Endothelial cell (in vitro differentiated cells): ENCODE measurements at regions not wholly inside any gene's neighbourhood (a gene's known extent, or its start where the extent isn't known, plus 50 kb on each side); places are given as distances from the start of the nearest gene placed in this dataset.

Source experiments
- DNase-seq: peaks from one replicate; pipeline ENCODE4 v3.0.0; 2021; ENCODE audit warnings: low spot score
- H3K27ac Mint-ChIP-seq: one replicate; pipeline ENCODE4 v1.8.0; 2021; ENCODE audit warnings: mixed read lengths, inconsistent platforms; ENCODE audit not compliant: unreplicated experiment
- H3K27me3 Mint-ChIP-seq: one replicate; pipeline ENCODE4 v1.8.0; 2021; ENCODE audit warnings: mild to moderate bottlenecking, moderate library complexity, mixed read lengths, inconsistent platforms; ENCODE audit not compliant: unreplicated experiment
- H3K36me3 Mint-ChIP-seq: one replicate; pipeline ENCODE4 v1.8.0; 2021; ENCODE audit warnings: mild to moderate bottlenecking, low read depth, mixed read lengths, inconsistent platforms; ENCODE audit not compliant: unreplicated experiment
- H3K4me1 Mint-ChIP-seq: one replicate; pipeline ENCODE4 v1.8.0; 2021; ENCODE audit warnings: mild to moderate bottlenecking, mixed read lengths, inconsistent platforms; ENCODE audit not compliant: unreplicated experiment
- H3K4me3 Mint-ChIP-seq: one replicate; pipeline ENCODE4 v1.8.0; 2021; ENCODE audit warnings: mild to moderate bottlenecking, mixed read lengths, inconsistent platforms; ENCODE audit not compliant: unreplicated experiment
- H3K9me3 Mint-ChIP-seq: one replicate; pipeline ENCODE4 v1.8.0; 2021; ENCODE audit warnings: mixed read lengths, inconsistent platforms; ENCODE audit not compliant: unreplicated experiment
- TF ChIP-seq, protein P1 (sequence below): fragments of 200-600 bp; sonication (generic); IDR thresholded peaks from one replicate; pipeline ENCODE4 v1.5.0; 2021; ENCODE audit warnings: antibody characterized with exemption; ENCODE audit not compliant: unreplicated experiment

DNA sequence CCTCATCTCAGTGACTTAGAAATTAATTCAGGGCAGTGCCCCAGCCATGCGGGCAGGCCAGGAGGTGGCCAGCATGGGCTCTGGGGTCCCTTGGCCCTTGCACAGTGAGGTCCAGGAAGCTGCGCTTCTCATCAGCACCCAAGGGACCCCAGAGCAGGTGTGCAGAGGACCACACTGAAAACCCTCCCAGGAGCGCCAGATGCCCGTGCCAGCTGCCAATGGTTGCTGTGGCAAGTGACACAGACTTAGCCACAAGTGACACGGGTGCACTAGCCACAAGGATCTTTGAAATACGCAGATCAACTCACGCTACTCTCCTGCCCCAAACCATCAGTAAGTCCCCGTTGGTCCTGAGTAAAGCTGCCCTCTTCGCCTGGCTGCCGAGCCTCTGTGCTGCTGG lies 88.1 kb downstream of the ERMARD start:
- no peak overlapping the region for H3K4me3 Mint-ChIP-seq
- DNase-seq = peak; percentile 0
- H3K27me3 Mint-ChIP-seq = peaks cover 4% of the 10 kb centered on the region
- TF ChIP-seq, protein P1, sequence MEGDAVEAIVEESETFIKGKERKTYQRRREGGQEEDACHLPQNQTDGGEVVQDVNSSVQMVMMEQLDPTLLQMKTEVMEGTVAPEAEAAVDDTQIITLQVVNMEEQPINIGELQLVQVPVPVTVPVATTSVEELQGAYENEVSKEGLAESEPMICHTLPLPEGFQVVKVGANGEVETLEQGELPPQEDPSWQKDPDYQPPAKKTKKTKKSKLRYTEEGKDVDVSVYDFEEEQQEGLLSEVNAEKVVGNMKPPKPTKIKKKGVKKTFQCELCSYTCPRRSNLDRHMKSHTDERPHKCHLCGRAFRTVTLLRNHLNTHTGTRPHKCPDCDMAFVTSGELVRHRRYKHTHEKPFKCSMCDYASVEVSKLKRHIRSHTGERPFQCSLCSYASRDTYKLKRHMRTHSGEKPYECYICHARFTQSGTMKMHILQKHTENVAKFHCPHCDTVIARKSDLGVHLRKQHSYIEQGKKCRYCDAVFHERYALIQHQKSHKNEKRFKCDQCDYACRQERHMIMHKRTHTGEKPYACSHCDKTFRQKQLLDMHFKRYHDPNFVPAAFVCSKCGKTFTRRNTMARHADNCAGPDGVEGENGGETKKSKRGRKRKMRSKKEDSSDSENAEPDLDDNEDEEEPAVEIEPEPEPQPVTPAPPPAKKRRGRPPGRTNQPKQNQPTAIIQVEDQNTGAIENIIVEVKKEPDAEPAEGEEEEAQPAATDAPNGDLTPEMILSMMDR = no peak
- H3K4me1 Mint-ChIP-seq = peaks cover 2% of the 10 kb centered on the region
- H3K36me3 Mint-ChIP-seq = no peaks in the 10 kb centered on the region
- no peak overlapping the region for H3K27ac Mint-ChIP-seq
- H3K9me3 Mint-ChIP-seq = no peaks in the 10 kb centered on the region

DNA sequence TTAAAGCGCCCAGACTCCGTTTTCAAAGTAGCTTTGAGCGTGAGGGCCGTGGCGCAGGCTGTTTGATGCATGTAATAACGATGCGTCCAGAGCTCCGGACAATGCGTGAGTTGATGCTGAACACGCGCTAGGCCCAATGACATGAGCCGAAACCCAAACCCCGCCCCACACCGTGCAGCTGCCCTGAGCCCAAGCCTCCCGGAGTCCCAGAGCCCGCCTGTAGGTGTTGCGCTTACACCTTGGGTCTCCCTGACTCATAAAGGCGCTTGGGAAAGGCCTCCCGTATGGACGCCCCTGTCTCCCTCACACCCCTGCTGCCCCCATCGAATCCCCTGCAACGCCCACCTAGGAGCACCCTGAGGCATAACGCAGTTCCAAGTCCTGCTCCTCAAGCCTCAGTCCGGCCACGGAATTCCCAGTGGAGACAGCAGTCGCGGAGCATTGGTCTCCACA lies 87.6 kb downstream of the ERMARD start:
- TF ChIP-seq, protein P1 = no peak
- no peaks in the 10 kb centered on the region for H3K9me3 Mint-ChIP-seq
- peaks cover 4% of the 10 kb centered on the region for H3K27me3 Mint-ChIP-seq
- H3K4me1 Mint-ChIP-seq = no peaks in the 10 kb centered on the region
- H3K36me3 Mint-ChIP-seq = no peaks in the 10 kb centered on the region
- H3K27ac Mint-ChIP-seq = no peak overlapping the region
- peak; percentile 1 for DNase-seq
- H3K4me3 Mint-ChIP-seq = no peak overlapping the region

DNA sequence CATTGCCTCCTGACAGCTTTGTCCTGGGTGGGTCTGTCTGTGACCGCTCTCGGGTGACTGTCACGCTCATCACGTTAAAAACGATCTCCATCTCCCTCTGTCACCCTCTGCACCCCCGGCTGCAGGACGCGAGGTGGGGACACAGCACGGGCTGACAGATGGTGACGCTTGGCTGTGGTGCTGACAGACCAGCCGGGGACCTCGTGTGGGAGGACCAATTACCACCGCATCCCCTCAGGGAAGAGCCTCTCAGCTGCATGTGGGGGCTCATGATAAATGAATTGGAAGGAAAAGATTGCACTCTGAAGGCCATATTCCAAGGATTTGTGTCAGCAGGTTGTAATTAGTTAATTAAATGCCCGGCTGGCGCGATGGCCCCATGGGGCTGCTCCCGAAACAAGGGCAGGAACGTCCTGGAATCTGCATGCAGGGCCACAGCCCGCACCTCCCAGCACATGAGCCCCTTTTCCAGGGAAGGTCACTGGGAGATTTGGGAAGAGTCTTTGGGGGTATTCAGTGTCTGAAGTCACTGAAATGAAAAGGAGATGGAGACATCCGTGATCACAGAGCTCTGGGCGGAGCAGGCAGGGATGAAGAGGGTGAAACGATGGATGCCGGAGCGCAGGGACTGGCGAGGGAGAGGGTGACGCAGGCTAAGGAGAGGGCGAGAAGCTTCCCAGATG lies 87.1 kb downstream of the ERMARD start:
- H3K4me3 Mint-ChIP-seq = no peak overlapping the region
- H3K4me1 Mint-ChIP-seq = peaks cover under 1% of the 10 kb centered on the region
- peaks cover 4% of the 10 kb centered on the region for H3K27me3 Mint-ChIP-seq
- H3K27ac Mint-ChIP-seq = no peak overlapping the region
- H3K36me3 Mint-ChIP-seq = no peaks in the 10 kb centered on the region
- H3K9me3 Mint-ChIP-seq = no peaks in the 10 kb centered on the region
- TF ChIP-seq, protein P1 = no peak
- DNase-seq = peak; percentile 2

DNA sequence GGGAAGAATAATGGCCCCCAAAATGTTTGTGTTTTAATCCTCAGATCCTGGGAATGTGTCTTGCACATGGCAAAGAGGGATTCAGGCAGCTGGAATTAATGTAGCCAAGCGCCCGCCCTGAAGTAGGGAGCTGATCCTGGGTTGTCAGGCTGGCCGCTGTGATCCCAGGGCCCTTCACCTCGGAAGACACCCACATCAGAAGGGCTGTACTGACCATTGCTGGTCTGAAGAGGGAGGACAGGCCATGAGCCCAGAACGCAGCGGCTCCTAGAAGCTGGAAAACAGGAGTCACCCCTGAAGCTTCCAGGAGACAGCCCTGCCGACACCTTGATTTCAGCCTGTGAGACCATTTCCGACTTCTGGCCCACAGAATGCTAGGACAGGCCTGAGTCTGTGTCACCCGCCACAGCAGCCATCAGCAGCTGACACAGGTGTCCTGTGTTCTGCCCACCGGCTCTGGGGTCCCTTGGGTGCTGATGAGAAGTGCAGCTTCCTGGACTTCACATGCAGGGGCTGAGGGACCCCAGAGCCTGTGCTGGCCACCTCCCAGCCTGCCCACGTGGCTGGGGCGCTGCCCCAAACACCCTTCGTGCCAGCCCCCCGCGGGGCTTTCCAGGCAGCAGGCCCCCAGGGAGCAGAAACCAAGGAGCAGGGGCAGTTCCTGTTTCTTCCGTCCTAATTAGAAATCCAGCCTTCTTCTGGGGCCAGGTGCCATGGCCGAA lies 86.3 kb downstream of the ERMARD start:
- Mint-ChIP-seq H3K27ac (no peak overlapping the region), H3K4me1 (peaks cover 8% of the 10 kb centered on the region), H3K9me3 (no peaks in the 10 kb centered on the region), H3K27me3 (peaks cover 4% of the 10 kb centered on the region), H3K4me3 (no peak overlapping the region), H3K36me3 (no peaks in the 10 kb centered on the region)
- peak; percentile 0 for DNase-seq
- TF ChIP-seq, protein P1 = no peak

DNA sequence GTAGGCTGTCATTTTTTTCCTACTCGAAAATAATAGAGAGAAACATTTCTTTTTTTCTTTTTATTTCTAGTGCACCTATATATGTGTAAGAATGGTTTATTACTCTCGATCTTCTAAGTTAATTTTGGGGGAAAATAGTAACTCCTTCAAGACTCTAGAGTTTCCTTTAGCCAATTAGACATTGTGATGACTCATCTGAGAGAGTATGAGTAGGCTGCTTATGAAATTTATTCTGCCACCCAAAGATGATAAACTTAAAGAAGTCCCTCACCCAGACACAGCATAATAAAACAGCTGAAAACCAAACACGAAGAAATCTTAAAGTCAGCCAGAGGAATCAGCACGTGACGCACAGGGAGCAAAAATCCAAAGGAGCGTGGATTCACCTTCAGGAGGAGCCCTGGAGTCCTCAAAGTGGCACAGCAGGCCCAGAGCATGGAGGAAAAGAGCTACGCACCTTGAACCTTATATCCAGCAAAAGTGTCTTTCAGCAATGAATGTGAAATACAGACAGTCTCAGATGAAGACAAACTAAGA lies 81.9 kb downstream of the ERMARD start:
- H3K36me3 Mint-ChIP-seq = no peaks in the 10 kb centered on the region
- peaks cover 4% of the 10 kb centered on the region for H3K27me3 Mint-ChIP-seq

More for the DNA sequence above, 81.9 kb downstream of the ERMARD start:
- TF ChIP-seq, protein P1 = no peak
- H3K4me3 Mint-ChIP-seq = no peak overlapping the region
- H3K4me1 Mint-ChIP-seq = peaks cover 18% of the 10 kb centered on the region
- no peak for DNase-seq
- no peaks in the 10 kb centered on the region for H3K9me3 Mint-ChIP-seq
- no peak overlapping the region for H3K27ac Mint-ChIP-seq
